Activated CD4-positive, alpha-beta T cell treated with anti-CD3 and anti-CD28 coated beads, Interleukin-2, Interleukin-6, amounts not matched to agents 100 ng/mL and 50 ng/mL, durations not matched to agents 16 hours and 8 hours (primary cell): ENCODE measurements at regions not wholly inside any gene's neighbourhood (a gene's known extent, or its start where the extent isn't known, plus 50 kb on each side); places are given as distances from the start of the nearest gene placed in this dataset.

Source experiments
- DNase-seq: peaks from one replicate; pipeline ENCODE4 v3.0.0-alpha.2; 2020

GRCh38 chr2:196318517-196319377 lies 147.4 kb upstream of the STK17B start:
- DNase-seq, result no peak

GRCh38 chr2:196322973-196323810 lies 151.8 kb upstream of the STK17B start:
- DNase-seq, result no peak

DNA sequence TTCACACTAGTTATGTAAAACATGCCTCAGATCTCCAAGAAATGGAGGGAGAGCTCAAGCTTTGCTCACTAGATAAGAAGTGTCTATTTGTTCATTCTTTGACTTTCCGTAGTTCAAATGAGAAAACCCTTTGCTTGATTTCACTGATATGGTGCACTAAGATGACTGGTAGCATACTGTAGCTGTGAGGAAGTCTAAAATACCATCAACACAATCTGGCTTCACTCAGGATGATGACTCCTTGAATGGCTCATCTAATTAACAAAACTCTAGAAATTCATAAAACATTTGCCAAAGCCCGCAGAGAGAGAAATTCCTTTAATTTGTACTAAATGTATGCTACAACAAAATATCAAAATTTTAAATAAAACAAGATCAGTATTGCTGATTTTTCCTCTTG lies 152.8 kb upstream of the STK17B start:
- no peak for DNase-seq

DNA sequence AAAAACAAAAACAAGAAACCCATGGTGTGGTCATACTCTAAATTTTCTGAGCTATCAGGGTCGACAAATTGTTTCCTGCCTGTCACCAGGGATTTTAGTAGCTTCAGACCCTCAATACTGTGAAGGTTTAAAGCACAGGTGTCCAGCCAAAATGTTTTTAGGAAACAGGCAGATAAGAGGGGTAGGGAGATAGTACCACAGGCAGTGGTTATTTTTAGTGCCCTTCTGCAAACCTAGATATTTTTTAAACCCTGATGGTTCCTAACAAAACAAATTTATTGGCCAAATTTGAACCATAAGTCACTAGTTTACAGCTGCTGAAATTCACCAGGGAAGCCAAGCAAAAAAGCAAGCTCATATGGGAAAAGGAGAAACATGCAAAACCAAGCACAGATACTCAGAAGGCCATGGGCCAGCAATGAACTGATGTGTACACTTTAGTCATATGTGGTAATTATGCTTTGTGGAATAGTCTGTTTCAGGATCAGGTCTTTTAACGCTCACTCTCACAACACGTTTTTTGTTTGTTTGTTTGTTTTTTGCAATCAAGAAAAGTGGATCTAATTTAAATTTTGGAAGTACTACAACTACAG lies 156.8 kb upstream of the STK17B start:
- DNase-seq, result no peak

DNA sequence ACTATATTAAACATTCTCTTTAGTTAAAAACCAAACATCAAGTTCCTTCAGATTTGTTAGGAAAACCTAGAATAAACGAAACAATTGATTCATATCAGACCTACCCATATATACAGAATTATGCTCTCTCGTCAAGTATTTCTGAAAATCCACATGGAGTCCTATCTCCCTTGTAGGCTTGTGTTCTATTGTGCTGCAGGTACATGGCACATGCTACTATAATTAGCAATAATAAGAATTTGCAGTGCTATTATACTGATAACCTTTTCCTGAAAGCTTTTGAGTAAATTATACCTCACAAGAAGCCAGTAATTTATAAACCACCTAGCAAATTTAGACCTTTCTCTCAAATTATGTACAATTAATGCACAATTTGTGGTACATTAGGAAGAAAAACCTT lies 158.6 kb upstream of the STK17B start:
- DNase-seq, result no peak

DNA sequence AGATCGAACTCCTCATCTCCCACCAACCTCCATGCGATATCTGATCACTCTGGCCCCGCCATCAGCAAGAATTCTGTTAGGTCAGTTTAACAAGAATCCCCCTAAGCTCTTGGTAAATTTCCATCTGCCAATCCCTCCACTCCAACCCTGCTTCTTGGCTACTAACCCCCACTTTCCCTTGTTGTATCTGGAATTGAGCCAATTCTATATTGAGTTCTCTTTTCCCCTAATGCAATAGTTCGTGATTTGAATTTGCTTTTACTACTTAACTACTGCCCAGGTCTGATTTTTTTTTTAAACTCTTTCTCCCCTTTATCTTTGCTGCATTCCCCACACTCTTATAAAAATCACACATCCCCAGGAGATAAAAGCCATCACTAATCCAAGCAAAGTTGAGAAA lies 159.3 kb upstream of the STK17B start:
- DNase-seq, result no peak

GRCh38 chr2:196331143-196331542 lies 159.8 kb upstream of the STK17B start:
- no peak for DNase-seq

- no peak for DNase-seq
Measured at GRCh38 chr2:196331851-196332250, 160.5 kb upstream of the STK17B start.

DNA sequence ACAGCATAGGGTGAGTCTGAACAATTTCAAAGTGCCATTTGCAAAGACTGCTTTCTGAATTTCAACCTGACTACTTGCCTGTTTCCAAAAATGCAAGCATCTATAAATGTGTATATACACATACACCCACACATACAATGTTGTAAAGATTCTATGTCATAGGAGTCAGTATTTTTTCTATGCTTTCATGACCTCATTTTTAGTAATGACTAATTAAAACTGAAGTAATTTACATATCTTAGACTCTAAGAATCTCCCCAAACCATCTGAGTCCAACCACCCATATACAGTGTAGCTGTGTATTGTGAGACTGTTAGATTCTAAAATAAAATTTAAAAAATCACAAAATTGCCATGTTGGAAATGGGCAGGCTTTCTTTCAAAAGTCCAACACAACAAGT lies 162.0 kb upstream of the STK17B start:
- DNase-seq, result no peak

GRCh38 chr2:196334710-196335109 lies 163.3 kb upstream of the STK17B start:
- no peak for DNase-seq

DNA sequence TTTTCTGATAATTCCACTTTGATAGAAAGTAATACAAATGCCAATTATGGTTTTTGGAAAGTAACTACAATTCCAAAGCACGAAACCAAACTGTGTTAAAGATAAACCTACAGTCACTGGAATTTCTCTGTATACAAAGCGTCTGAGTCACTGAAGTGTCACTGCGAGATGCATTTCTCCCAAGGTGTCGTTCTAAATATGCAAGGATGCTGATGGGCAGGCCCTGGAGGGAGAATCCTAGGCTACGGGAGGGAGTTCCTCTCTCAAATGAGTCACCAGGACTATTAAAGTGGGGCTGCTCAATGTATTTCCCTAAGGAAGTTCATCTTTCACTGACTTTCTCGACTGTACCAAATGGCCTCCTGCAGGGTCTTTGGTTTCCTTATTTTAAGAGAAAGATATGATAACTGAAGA lies 163.8 kb upstream of the STK17B start:
- no peak for DNase-seq

DNA sequence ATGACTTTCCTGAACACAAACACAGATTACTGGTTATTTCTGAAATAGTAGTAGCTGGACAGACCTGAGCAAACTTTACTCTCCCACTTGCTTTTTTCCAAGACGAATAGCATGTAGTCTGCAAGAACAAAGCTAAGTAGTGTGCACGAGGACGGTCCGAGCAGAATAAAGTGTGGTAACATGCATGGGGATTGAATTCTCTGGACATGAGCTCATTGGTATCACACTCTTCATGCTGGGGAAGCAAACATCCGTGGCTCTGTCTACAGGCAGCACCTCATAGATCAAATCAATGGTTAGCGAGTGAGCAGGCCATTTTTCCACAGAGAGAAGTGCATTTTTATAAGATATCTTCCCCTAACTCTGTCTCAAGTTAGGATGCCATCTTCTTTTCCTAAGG lies 164.8 kb upstream of the STK17B start:
- DNase-seq, result no peak

DNA sequence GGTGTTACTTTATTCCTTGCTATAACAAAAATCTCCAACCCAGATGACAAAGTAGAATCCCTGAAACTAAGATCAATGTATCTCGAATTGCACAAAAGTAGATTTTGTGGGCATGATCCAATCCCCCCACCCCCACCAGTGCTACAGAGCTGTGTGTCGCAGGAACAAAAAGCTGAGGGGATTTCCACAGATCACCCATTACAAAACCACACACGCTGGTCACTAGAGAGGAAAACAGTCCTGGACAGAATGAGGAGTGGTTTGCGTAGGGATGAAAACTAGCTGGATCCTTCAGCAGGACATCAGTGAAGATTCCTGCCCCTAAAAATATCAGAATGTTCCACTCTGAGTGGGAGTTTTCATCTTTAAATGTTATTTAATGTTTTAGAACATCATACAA lies 165.3 kb upstream of the STK17B start:
- no peak for DNase-seq

DNA sequence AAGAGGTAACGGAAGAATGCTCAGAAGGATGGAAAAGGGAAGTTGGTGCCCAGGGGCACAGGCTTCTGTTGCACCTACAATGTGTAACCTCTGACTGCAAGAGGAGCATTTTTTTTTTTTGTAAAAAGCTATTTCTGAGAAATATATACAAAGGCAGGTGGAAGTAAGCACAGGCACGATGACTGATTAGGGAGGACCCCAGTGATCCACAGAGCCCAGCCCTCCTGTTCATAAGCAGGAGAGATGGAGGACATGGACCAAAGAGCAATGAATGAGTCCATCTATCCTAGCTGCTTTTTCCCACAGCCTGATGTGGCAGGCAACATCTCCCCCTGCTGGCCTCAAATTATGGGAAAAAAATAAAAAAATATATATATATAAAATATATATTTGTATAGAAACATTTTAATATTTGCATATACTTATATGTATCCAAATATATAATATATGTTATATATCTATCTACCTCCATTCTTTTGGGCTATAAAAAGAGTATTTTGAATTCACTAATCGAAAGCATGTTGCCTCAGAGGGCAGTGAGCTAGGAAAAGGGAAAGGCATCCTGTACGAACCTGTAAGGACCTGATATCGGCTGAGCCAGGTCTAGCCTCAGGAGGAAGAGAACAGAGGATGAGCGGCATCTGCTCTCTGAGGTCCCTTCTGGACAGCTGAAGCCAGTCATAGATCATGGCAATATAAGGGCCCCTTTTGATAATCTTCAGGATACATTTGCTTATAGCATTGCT lies 166.0 kb upstream of the STK17B start:
- peak; percentile 28 for DNase-seq

DNA sequence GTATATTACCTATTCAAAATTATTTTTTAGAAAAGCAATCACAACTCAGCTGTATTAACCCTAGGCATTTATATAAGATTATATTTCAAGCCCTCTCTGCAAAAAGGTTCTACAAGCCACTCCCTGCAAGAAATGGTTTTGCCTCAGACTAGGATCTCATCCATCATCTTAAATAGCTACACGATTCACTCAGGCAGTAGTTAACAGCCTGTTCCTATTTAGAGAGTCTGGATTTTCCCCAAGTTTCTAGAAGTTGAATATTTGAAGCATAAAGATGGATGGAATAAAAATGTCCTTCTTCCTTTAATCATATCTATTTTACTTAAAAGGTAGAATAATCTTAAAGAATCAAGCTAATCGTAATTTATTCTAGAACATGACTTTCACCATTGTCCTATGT lies 167.1 kb upstream of the STK17B start:
- DNase-seq, result no peak

GRCh38 chr2:196341277-196341841 lies 170.0 kb upstream of the STK17B start:
- DNase-seq, result no peak

- no peak for DNase-seq
Measured at GRCh38 chr2:196344397-196344796, 173.0 kb upstream of the STK17B start.

- DNase-seq, result no peak
Measured at GRCh38 chr2:196353717-196354116, 182.3 kb upstream of the STK17B start.

GRCh38 chr2:196354186-196354585 lies 182.8 kb upstream of the STK17B start:
- DNase-seq, result no peak

GRCh38 chr2:196356332-196356731 lies 185.0 kb upstream of the STK17B start:
- DNase-seq, result no peak

- DNase-seq, result no peak
Measured at GRCh38 chr2:196360650-196361049, 189.3 kb upstream of the STK17B start.

- no peak for DNase-seq
Measured at GRCh38 chr2:196361606-196362326, 190.4 kb upstream of the STK17B start.
